ENCODE measurements at regions not wholly inside any gene's neighbourhood (a gene's known extent, or its start where the extent isn't known, plus 50 kb on each side); places are given as distances from the start of the nearest gene placed in this dataset.

- no peak for TF ChIP-seq SAFB2 (CRISPR knock-in tag; IDR thresholded peaks at IDR 0.05; ENCODE audit: borderline replicate concordance, low read depth)
These were observed 188.9 kb upstream of the IL1RAPL1 start (continued) for GRCh38 chrX:28398342-28398741.

GRCh38 chrX:28391528-28391927 is 195.7 kb upstream of the IL1RAPL1 start:
- no peak for TF ChIP-seq ZNF547 (CRISPR knock-in tag; IDR thresholded peaks at IDR 0.05)
- no peak for TF ChIP-seq YEATS2 (CRISPR knock-in tag; IDR thresholded peaks at IDR 0.05; ENCODE audit: borderline replicate concordance)
- no peak for TF ChIP-seq ZNF770 (CRISPR knock-in tag; IDR thresholded peaks at IDR 0.05)
- no peak for TF ChIP-seq FOXO1 (CRISPR knock-in tag; IDR thresholded peaks at IDR 0.05)
- no peak for TF ChIP-seq ZNF562 (CRISPR knock-in tag; IDR thresholded peaks at IDR 0.05; ENCODE audit: borderline replicate concordance)
- TF ChIP-seq SETDB1 (CRISPR knock-in tag; IDR thresholded peaks at IDR 0.05; ENCODE audit: borderline replicate concordance), result no peak
- TF ChIP-seq RORA (CRISPR knock-in tag; IDR thresholded peaks at IDR 0.05), result no peak
- TF ChIP-seq ZSCAN21 (CRISPR knock-in tag; IDR thresholded peaks at IDR 0.05; ENCODE audit: borderline replicate concordance), result no peak
- TF ChIP-seq NCOA1 (CRISPR knock-in tag; IDR thresholded peaks at IDR 0.05), result no peak
- TF ChIP-seq HOXA9 (CRISPR knock-in tag; IDR thresholded peaks at IDR 0.05; ENCODE audit: borderline replicate concordance), result no peak
- no peak for TF ChIP-seq ELF3 (CRISPR knock-in tag; IDR thresholded peaks at IDR 0.05)
- no peak for TF ChIP-seq CCAR2 (optimal IDR thresholded peaks at IDR 0.05; ENCODE audit: low read depth, low read length)
- TF ChIP-seq BRCA1 (CRISPR knock-in tag; IDR thresholded peaks at IDR 0.05), result no peak
- no peak for TF ChIP-seq ZNF709 (CRISPR knock-in tag; IDR thresholded peaks at IDR 0.05)
- no peak for TF ChIP-seq MXD3 (CRISPR knock-in tag; IDR thresholded peaks at IDR 0.05)
- TF ChIP-seq IRF9 (CRISPR knock-in tag; IDR thresholded peaks at IDR 0.05; ENCODE audit: borderline replicate concordance), result no peak
- TF ChIP-seq ZNF12 (CRISPR knock-in tag; IDR thresholded peaks at IDR 0.05), result no peak
- TF ChIP-seq MTF1 (CRISPR knock-in tag; IDR thresholded peaks at IDR 0.05), result no peak
- TF ChIP-seq PRDM4 (CRISPR knock-in tag; IDR thresholded peaks at IDR 0.05; ENCODE audit: borderline replicate concordance), result no peak
- FAIRE-seq, result no peak
- Histone ChIP-seq H2AFZ (ENCODE audit: low read length) (no peak overlapping the region), H4K20me1 (ENCODE audit: insufficient read depth, low read length) (no peaks in the 10 kb centered on the region), H3K4me2 (ENCODE audit: low read depth, low read length) (no peak overlapping the region), H3K9me3 (ENCODE audit: low read length) (no peaks in the 10 kb centered on the region; the same call in 1 of the 2 replicates), H3K27ac (ENCODE audit: extremely low read length, insufficient read depth, low read length) (no peak overlapping the region), H3K9ac (ENCODE audit: insufficient read depth, low read depth, low read length) (no peak overlapping the region), H3K4me1 (ENCODE audit: insufficient read depth, low read length) (no peaks in the 10 kb centered on the region), H3K79me2 (ENCODE audit: insufficient read depth, low read length) (no peaks in the 10 kb centered on the region), H3K36me3 (replicated peaks in 1 of 2; ENCODE audit: control insufficient read depth in 1 of 2, insufficient read depth in 2 of 2, low read length in 2 of 2) (no peaks in the 10 kb centered on the region), H3K4me3 (replicated peaks in 1 of 3; ENCODE audit: insufficient read depth in 1 of 3, low read depth in 2 of 3, low read length in 3 of 3) (no peak overlapping the region), H3K27me3 (ENCODE audit: control insufficient read depth in 1 of 2, insufficient read depth in 2 of 2, low read length in 2 of 2) (no peaks in the 10 kb centered on the region)
- no TSS peak for BruUV-seq (replicated peaks)
- in situ Hi-C loops (cut with HindIII; ENCODE audit: extremely low pct_ligation_motif_present, low pct_unique_long_range_greater_than_20kb), result no loop called here
- no peak for DNase-seq (ENCODE audit: low spot score)
- WGBS (ENCODE audit: low lambda C conversion rate), result 21% methylated on average over 5 of the region's 5 CpGs
- POLR2A ChIA-PET, result no interaction called here
- intact Hi-C loops (cut with micrococcal nuclease; ENCODE audit: unreplicated experiment), result no loop called here
- ATAC-seq, result no peak
- CTCF ChIA-PET (ENCODE audit: low intra/inter-chr PET ratio, low total read pairs), result no interaction called here
